IMR-90 (cell line): ENCODE measurements at regions not wholly inside any gene's neighbourhood (a gene's known extent, or its start where the extent isn't known, plus 50 kb on each side); places are given as distances from the start of the nearest gene placed in this dataset.

Experiments
- ATAC-seq: fragments of 200-7000 bp; cut with Tn5 transposase; 2 replicates; pipeline ENCODE4 v1.9.1; 2020; ENCODE audit warnings: low read depth, mild to moderate bottlenecking, moderate library complexity
- BruUV-seq: library from RNA; stranded (reverse); fragments of 400-500 nt; replicated peaks from 2 replicates; lab custom pipeline; 2021; lab: Mats Ljungman, UMichigan
- CTCF ChIA-PET: fragments of 300-600 bp; formaldehyde crosslinking; extraction: SDS; loops from one replicate; lab custom pipeline; 2021; ENCODE audit warnings: antibody characterized with exemption; lab: Yijun Ruan, JAX
- POLR2A ChIA-PET: fragments of 300-600 bp; sonication (Branson Sonifier 250); formaldehyde crosslinking; loops from one replicate; lab custom pipeline; 2022; ENCODE audit warnings: antibody characterized with exemption; ENCODE audit not compliant: unreplicated experiment; lab: Charles Lee
- DNase-seq: peaks from one replicate; pipeline ENCODE4 v3.0.0; 2013
- H2AFZ ChIP-seq: replicated peaks from 2 replicates; pipeline ENCODE3; 2013; ENCODE audit warnings: low read length, mild to moderate bottlenecking; ENCODE audit not compliant: poor library complexity
- H2AK5ac ChIP-seq: 2 replicates; pipeline ENCODE4 v1.6.1; 2013; ENCODE audit warnings: low read depth, low read length, inconsistent platforms
- H2AK9ac ChIP-seq: replicated peaks from 2 replicates; pipeline ENCODE3; 2013; ENCODE audit warnings: mild to moderate bottlenecking, low read depth, low read length, moderate library complexity; ENCODE audit not compliant: poor library complexity
- H2BK120ac ChIP-seq: 2 replicates; pipeline ENCODE4 v1.6.1; 2013; ENCODE audit warnings: low read depth, low read length, inconsistent platforms
- H2BK15ac ChIP-seq: 3 replicates; pipeline ENCODE4 v1.6.1; 2013; ENCODE audit warnings: low read depth, low read length, inconsistent platforms
- H2BK20ac ChIP-seq: 2 replicates; pipeline ENCODE4 v1.6.1; 2013; ENCODE audit warnings: low read depth, mild to moderate bottlenecking, inconsistent platforms, low read length, moderate library complexity
- H2BK5ac ChIP-seq: 2 replicates; pipeline ENCODE4 v1.6.1; 2013; ENCODE audit warnings: mild to moderate bottlenecking, low read depth, low read length, inconsistent platforms; ENCODE audit not compliant: poor library complexity, severe bottlenecking
- H3K14ac ChIP-seq: replicated peaks from 2 replicates; pipeline ENCODE4 v1.6.1; 2013; ENCODE audit warnings: low read depth, low read length, inconsistent platforms
- H3K18ac ChIP-seq: 2 replicates; pipeline ENCODE4 v1.6.1; 2013; ENCODE audit warnings: low read depth, low read length, control low read depth
- H3K23ac ChIP-seq: 2 replicates; pipeline ENCODE4 v1.6.1; 2013; ENCODE audit warnings: low read depth, low read length, inconsistent platforms
- H3K27ac ChIP-seq: 2 replicates; pipeline ENCODE4 v1.5.1; 2013; ENCODE audit warnings: mild to moderate bottlenecking, control low read depth, low read length; ENCODE audit not compliant: insufficient read depth
- H3K27me3 ChIP-seq: 2 replicates; pipeline ENCODE4 v1.6.1; 2013; ENCODE audit warnings: low read length; ENCODE audit not compliant: control insufficient read depth, insufficient read depth
- H3K36me3 ChIP-seq: 2 replicates; pipeline ENCODE4 v1.6.1; 2013; ENCODE audit warnings: low read length, mixed read lengths; ENCODE audit not compliant: control insufficient read depth, insufficient read depth
- H3K4ac ChIP-seq: 2 replicates; pipeline ENCODE4 v1.6.1; 2013; ENCODE audit warnings: low read depth, low read length, inconsistent platforms
- H3K4me1 ChIP-seq: 2 replicates; pipeline ENCODE4 v1.6.1; 2013; ENCODE audit warnings: low read length, mixed read lengths; ENCODE audit not compliant: control insufficient read depth, insufficient read depth
- H3K4me2 ChIP-seq: 2 replicates; pipeline ENCODE4 v1.6.1; 2013; ENCODE audit warnings: low read depth, mild to moderate bottlenecking, control low read depth, low read length, moderate library complexity
- H3K4me3 ChIP-seq: 2 replicates; pipeline ENCODE4 v1.5.1; 2013; ENCODE audit warnings: low read depth, mild to moderate bottlenecking, control low read depth, low read length, moderate library complexity; ENCODE audit not compliant: insufficient read depth
- H3K56ac ChIP-seq: 2 replicates; pipeline ENCODE4 v1.6.1; 2013; ENCODE audit warnings: low read length, inconsistent platforms; ENCODE audit not compliant: insufficient read depth; ENCODE audit errors: extremely low read depth
- H3K79me1 ChIP-seq, 2 experiments: 2 replicates each; pipeline ENCODE4 v1.6.1; 2013; ENCODE audit warnings: low read length in 2 of 2, inconsistent platforms in 1 of 2, low read depth in 1 of 2
- H3K9ac ChIP-seq: 2 replicates; pipeline ENCODE4 v1.6.1; 2013; ENCODE audit warnings: low read depth, low read length, control low read depth
- H3K9me1 ChIP-seq: 2 replicates; pipeline ENCODE4 v1.6.1; 2013; ENCODE audit warnings: low read length, inconsistent platforms; ENCODE audit not compliant: insufficient read depth
- H3K9me3 ChIP-seq: 2 replicates; pipeline ENCODE4 v1.6.1; 2013; ENCODE audit warnings: low read length; ENCODE audit not compliant: control insufficient read depth, insufficient read depth
- H4K20me1 ChIP-seq: 2 replicates; pipeline ENCODE4 v1.6.1; 2013; ENCODE audit warnings: low read length, inconsistent platforms; ENCODE audit not compliant: insufficient read depth
- H4K5ac ChIP-seq: 2 replicates; pipeline ENCODE4 v1.6.1; 2013; ENCODE audit warnings: mild to moderate bottlenecking, low read depth, low read length, control low read depth
- H4K8ac ChIP-seq, 2 experiments: 2 replicates each; pipeline ENCODE4 v1.6.1; 2013; ENCODE audit warnings: low read depth in 2 of 2, low read length in 2 of 2, control low read depth in 1 of 2, inconsistent platforms in 1 of 2
- H4K91ac ChIP-seq: 2 replicates; pipeline ENCODE4 v1.6.1; 2013; ENCODE audit warnings: low read depth, low read length, inconsistent platforms; ENCODE audit not compliant: insufficient read depth
- CEBPB ChIP-seq: IDR thresholded peaks from 2 replicates; pipeline ENCODE4 v1.6.1; 2012; ENCODE audit warnings: low read depth, low read length, improper control_type of control experiment
- CHD1 ChIP-seq: IDR thresholded peaks from 2 replicates; pipeline ENCODE4 v1.6.1; 2012; ENCODE audit warnings: low read depth, low read length, improper control_type of control experiment
- MAFK ChIP-seq: IDR thresholded peaks from 2 replicates; pipeline ENCODE4 v1.6.1; 2012; ENCODE audit warnings: low read depth, low read length, improper control_type of control experiment
- MXI1 ChIP-seq: IDR thresholded peaks from 2 replicates; pipeline ENCODE4 v1.6.1; 2012; ENCODE audit warnings: low read depth, mild to moderate bottlenecking, low read length, moderate library complexity, borderline replicate concordance
- RAD21 ChIP-seq: IDR thresholded peaks from 2 replicates; pipeline ENCODE4 v1.6.1; 2012; ENCODE audit warnings: low read length, improper control_type of control experiment
- WGBS, 2 experiments: methylation state at CpG; one replicate each; pipeline versions ENCODE4 v1.1.5 to v1.1.7; 2013; ENCODE audit warnings: missing lambda C conversion rate in 2 of 2; ENCODE audit not compliant: insufficient read length in 1 of 2; ENCODE audit errors: extremely low coverage in 2 of 2; 5-methylcytosine and 5-hydroxymethylcytosine counted together
- dilution Hi-C: fragments of 300-500 bp; cut with HindIII; formaldehyde crosslinking; loops from one replicate; pipeline ENCODE4 v1.14.3; 2018; ENCODE audit warnings: low sequenced_read_pairs; ENCODE audit not compliant: unreplicated experiment
- in situ Hi-C: fragments of 300-500 bp; cut with MboI; formaldehyde crosslinking; loops from 3 replicates; pipeline ENCODE4 v1.14.3; 2019; ENCODE audit warnings: low sequenced_read_pairs, inconsistent platforms, mixed read lengths
- intact Hi-C: fragments of 100-400 bp; cut with micrococcal nuclease; formaldehyde crosslinking; loops from 2 replicates; pipeline ENCODE4 v1.10.0; 2022

DNA sequence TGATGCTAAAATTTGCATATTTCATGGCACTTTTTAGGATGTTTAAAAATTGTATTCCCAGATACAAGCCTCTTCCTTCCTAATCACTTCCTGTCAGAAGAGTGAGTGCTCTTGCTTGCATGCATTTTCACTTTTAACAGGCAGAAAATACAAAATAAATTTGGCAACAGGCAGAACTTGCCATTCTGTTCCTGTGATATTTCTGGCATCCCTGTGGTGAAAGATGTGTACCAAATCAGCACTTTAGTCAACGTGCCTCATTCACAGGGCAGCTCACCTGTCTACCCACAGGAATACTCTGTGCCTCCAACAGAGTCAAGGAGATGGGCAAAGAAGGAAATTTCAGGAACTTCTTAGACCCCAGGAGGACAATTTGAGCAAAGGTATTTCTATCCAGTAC lies 360.9 kb downstream of the AKAIN1 start:
- ATAC-seq (no peak), DNase-seq (no peak)
- ChIA-PET CTCF (no interaction called here), POLR2A (no interaction called here)
- no CpG with 5 or more reads among the region's 1 CpG for WGBS, 2 experiments
- Histone ChIP-seq H3K23ac (no peak overlapping the region), H2AK5ac (no peak overlapping the region), H2BK5ac (no peak overlapping the region), H3K27me3 (no peaks in the 10 kb centered on the region), H4K5ac (no peak overlapping the region), H3K36me3 (no peaks in the 10 kb centered on the region), H2AFZ (no peak overlapping the region), H3K9ac (no peak overlapping the region), H3K4me3 (no peak overlapping the region), H3K9me3 (peaks cover 21% of the 10 kb centered on the region), H3K9me1 (no peaks in the 10 kb centered on the region), H4K8ac (no peak overlapping the region), H3K4ac (no peak overlapping the region), H2BK20ac (no peak overlapping the region), H3K4me1 (no peaks in the 10 kb centered on the region), H4K91ac (no peak overlapping the region), H3K14ac (no peak overlapping the region), H3K18ac (no peak overlapping the region), H3K56ac (no peak overlapping the region), H2AK9ac (no peak overlapping the region), H2BK15ac (no peak overlapping the region), H3K27ac (no peak overlapping the region), H4K20me1 (no peaks in the 10 kb centered on the region), H3K79me1 (no peaks in the 10 kb centered on the region), H2BK120ac (no peak overlapping the region), H3K4me2 (no peak overlapping the region)
- TF ChIP-seq CHD1 = no peak
- TF ChIP-seq MAFK = no peak
- no peak for TF ChIP-seq RAD21
- no peak for TF ChIP-seq MXI1
- TF ChIP-seq CEBPB = no peak
- no TSS peak for BruUV-seq
- in situ Hi-C loops (no loop called here), intact Hi-C loops (no loop called here), dilution Hi-C loops (no loop called here)
